ENCODE measurements at regions not wholly inside any gene's neighbourhood (a gene's known extent, or its start where the extent isn't known, plus 50 kb on each side); places are given as distances from the start of the nearest gene placed in this dataset.
A peak's percentile ranks its signal among the peaks of the same experiment; 100 is the strongest.

- TF ChIP-seq ZFP36 (IDR thresholded peaks at IDR 0.05; ENCODE audit: borderline replicate concordance, low read depth, low read length, partially characterized antibody) = no peak
- TF ChIP-seq HHEX (CRISPR knock-in tag; IDR thresholded peaks at IDR 0.05) = no peak
- no peak for TF ChIP-seq HOXA5 (CRISPR knock-in tag; IDR thresholded peaks at IDR 0.05)
- TF ChIP-seq TSC22D2 (CRISPR knock-in tag; IDR thresholded peaks at IDR 0.05; ENCODE audit: borderline replicate concordance) = no peak
- TF ChIP-seq RFXANK (CRISPR knock-in tag; IDR thresholded peaks at IDR 0.05) = no peak
- TF ChIP-seq PRMT3 (CRISPR knock-in tag; IDR thresholded peaks at IDR 0.05; ENCODE audit: borderline replicate concordance, low read depth) = no peak
- TF ChIP-seq FOXO1 (CRISPR knock-in tag; IDR thresholded peaks at IDR 0.05) = peak; percentile 65; the same call in 1 of the 2 replicates
- TF ChIP-seq SMAD1 (CRISPR knock-in tag; IDR thresholded peaks at IDR 0.05; ENCODE audit: borderline replicate concordance, low read depth) = no peak
- TF ChIP-seq TARDBP (CRISPR knock-in tag; IDR thresholded peaks at IDR 0.05) = 0 out of 2 replicates have a peak, but pooled peaks have one; percentile 37
- TF ChIP-seq, protein P1, sequence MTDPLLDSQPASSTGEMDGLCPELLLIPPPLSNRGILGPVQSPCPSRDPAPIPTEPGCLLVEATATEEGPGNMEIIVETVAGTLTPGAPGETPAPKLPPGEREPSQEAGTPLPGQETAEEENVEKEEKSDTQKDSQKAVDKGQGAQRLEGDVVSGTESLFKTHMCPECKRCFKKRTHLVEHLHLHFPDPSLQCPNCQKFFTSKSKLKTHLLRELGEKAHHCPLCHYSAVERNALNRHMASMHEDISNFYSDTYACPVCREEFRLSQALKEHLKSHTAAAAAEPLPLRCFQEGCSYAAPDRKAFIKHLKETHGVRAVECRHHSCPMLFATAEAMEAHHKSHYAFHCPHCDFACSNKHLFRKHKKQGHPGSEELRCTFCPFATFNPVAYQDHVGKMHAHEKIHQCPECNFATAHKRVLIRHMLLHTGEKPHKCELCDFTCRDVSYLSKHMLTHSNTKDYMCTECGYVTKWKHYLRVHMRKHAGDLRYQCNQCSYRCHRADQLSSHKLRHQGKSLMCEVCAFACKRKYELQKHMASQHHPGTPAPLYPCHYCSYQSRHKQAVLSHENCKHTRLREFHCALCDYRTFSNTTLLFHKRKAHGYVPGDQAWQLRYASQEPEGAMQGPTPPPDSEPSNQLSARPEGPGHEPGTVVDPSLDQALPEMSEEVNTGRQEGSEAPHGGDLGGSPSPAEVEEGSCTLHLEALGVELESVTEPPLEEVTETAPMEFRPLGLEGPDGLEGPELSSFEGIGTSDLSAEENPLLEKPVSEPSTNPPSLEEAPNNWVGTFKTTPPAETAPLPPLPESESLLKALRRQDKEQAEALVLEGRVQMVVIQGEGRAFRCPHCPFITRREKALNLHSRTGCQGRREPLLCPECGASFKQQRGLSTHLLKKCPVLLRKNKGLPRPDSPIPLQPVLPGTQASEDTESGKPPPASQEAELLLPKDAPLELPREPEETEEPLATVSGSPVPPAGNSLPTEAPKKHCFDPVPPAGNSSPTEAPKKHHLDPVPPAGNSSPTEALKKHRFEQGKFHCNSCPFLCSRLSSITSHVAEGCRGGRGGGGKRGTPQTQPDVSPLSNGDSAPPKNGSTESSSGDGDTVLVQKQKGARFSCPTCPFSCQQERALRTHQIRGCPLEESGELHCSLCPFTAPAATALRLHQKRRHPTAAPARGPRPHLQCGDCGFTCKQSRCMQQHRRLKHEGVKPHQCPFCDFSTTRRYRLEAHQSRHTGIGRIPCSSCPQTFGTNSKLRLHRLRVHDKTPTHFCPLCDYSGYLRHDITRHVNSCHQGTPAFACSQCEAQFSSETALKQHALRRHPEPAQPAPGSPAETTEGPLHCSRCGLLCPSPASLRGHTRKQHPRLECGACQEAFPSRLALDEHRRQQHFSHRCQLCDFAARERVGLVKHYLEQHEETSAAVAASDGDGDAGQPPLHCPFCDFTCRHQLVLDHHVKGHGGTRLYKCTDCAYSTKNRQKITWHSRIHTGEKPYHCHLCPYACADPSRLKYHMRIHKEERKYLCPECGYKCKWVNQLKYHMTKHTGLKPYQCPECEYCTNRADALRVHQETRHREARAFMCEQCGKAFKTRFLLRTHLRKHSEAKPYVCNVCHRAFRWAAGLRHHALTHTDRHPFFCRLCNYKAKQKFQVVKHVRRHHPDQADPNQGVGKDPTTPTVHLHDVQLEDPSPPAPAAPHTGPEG (CRISPR knock-in tag; IDR thresholded peaks at IDR 0.05) = no peak
- TF ChIP-seq MLX (CRISPR knock-in tag; IDR thresholded peaks at IDR 0.05) = no peak
- no peak for TF ChIP-seq CEBPG (CRISPR knock-in tag; IDR thresholded peaks at IDR 0.05)
- TF ChIP-seq SAP130 (CRISPR knock-in tag; IDR thresholded peaks at IDR 0.05; ENCODE audit: low read depth) = peak; percentile 30; the same call in 1 of the 2 replicates
- TF ChIP-seq HMG20B (CRISPR knock-in tag; conservative IDR thresholded peaks at IDR 0.05) = no peak
- TF ChIP-seq RBM22 (optimal IDR thresholded peaks at IDR 0.05; ENCODE audit: low read length) = no peak
- TF ChIP-seq HNF1A (IDR thresholded peaks at IDR 0.05; ENCODE audit: low read depth) = peak; percentile 93
- TF ChIP-seq HNF1A (CRISPR knock-in tag; IDR thresholded peaks at IDR 0.05; ENCODE audit: borderline replicate concordance) = peak; percentile 88; the same call in 1 of the 2 replicates
- TF ChIP-seq, protein P2, sequence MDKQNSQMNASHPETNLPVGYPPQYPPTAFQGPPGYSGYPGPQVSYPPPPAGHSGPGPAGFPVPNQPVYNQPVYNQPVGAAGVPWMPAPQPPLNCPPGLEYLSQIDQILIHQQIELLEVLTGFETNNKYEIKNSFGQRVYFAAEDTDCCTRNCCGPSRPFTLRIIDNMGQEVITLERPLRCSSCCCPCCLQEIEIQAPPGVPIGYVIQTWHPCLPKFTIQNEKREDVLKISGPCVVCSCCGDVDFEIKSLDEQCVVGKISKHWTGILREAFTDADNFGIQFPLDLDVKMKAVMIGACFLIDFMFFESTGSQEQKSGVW (CRISPR knock-in tag; IDR thresholded peaks at IDR 0.05; ENCODE audit: borderline replicate concordance) = no peak
- TF ChIP-seq ZFP36L2 (CRISPR knock-in tag; IDR thresholded peaks at IDR 0.05) = no peak
- TF ChIP-seq MXD3 (CRISPR knock-in tag; IDR thresholded peaks at IDR 0.05) = no peak
Measured at GRCh38 chr15:96183867-96184266, 146.6 kb upstream of the NR2F2 start (continued).
